ENCODE measurements at regions not wholly inside any gene's neighbourhood (a gene's known extent, or its start where the extent isn't known, plus 50 kb on each side); places are given as distances from the start of the nearest gene placed in this dataset.

DNA sequence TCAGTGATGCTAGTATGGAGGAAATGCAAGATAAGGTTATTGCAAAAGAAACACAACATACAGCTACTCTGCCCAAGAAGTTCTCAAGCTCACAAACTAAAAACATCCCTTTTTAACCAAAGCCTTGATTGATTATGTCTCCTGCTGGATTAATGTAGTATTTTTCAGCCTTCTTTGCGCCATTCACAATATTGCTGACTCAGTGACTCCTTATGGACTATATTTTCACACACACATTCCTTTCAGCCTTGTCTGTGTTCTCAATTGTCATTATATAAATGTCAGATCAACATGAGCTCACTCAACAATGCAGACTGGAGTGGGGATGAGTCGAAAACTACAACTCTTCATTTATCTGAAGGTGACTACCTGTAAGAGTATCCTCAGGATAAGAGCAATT lies 579.3 kb upstream of the CDH8 start:
- no peaks in the 10 kb centered on the region for H3K36me3 ChIP-seq
- TF ChIP-seq, protein P1, sequence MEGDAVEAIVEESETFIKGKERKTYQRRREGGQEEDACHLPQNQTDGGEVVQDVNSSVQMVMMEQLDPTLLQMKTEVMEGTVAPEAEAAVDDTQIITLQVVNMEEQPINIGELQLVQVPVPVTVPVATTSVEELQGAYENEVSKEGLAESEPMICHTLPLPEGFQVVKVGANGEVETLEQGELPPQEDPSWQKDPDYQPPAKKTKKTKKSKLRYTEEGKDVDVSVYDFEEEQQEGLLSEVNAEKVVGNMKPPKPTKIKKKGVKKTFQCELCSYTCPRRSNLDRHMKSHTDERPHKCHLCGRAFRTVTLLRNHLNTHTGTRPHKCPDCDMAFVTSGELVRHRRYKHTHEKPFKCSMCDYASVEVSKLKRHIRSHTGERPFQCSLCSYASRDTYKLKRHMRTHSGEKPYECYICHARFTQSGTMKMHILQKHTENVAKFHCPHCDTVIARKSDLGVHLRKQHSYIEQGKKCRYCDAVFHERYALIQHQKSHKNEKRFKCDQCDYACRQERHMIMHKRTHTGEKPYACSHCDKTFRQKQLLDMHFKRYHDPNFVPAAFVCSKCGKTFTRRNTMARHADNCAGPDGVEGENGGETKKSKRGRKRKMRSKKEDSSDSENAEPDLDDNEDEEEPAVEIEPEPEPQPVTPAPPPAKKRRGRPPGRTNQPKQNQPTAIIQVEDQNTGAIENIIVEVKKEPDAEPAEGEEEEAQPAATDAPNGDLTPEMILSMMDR (IDR thresholded peaks at IDR 0.05): no peak
- no peak for TF ChIP-seq EP300 (IDR thresholded peaks at IDR 0.05; ENCODE audit: low read depth)
- no peak overlapping the region for H3K4me3 ChIP-seq
- in situ Hi-C loops (cut with MboI; ENCODE audit: low pct_ligation_motif_present in 1 of 4, low pct_unique_long_range_greater_than_20kb in 1 of 4, low sequenced_read_pairs in 3 of 4): no loop called here
- H3K4me1 ChIP-seq: no peaks in the 10 kb centered on the region
- no peak for DNase-seq
- H3K27ac ChIP-seq: no peak overlapping the region
- WGBS, 2 donors (ENCODE audit: low coverage in 1 of 2): 30 to 47% methylated on average over 2 of the region's 2 CpGs
- intact Hi-C loops (cut with DNase I; ENCODE audit: low total_unique reads): no loop called here
- no peaks in the 10 kb centered on the region for H3K9me3 ChIP-seq
- no peaks in the 10 kb centered on the region for H3K27me3 ChIP-seq

DNA sequence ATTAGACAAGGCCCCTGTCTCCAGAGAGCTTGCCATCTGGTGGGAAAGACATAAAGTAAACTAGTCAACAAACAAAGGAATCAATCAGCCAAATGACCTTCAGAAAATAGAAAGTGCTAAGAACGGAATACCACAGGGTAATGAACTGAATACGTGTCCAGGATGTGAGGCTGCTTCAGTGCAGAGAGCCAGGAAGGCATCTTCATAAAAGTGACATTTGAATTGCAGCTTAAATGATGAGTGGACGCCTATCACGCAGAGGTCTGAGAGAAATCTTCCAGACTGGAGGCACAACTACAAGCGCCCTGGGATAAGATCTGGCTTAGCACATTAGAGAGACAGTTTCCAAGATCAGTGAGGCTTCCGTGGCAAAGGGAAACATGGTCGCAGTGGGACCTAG lies 574.1 kb upstream of the CDH8 start:
- in situ Hi-C loops (cut with MboI; ENCODE audit: low pct_ligation_motif_present in 1 of 4, low pct_unique_long_range_greater_than_20kb in 1 of 4, low sequenced_read_pairs in 3 of 4): no loop called here
- TF ChIP-seq, protein P1 (IDR thresholded peaks at IDR 0.05): no peak
- no peak for TF ChIP-seq EP300 (IDR thresholded peaks at IDR 0.05; ENCODE audit: low read depth)
- no peak for TF ChIP-seq POLR2AphosphoS5 (IDR thresholded peaks at IDR 0.05)
- no peak for TF ChIP-seq POLR2A (IDR thresholded peaks at IDR 0.05)

DNA sequence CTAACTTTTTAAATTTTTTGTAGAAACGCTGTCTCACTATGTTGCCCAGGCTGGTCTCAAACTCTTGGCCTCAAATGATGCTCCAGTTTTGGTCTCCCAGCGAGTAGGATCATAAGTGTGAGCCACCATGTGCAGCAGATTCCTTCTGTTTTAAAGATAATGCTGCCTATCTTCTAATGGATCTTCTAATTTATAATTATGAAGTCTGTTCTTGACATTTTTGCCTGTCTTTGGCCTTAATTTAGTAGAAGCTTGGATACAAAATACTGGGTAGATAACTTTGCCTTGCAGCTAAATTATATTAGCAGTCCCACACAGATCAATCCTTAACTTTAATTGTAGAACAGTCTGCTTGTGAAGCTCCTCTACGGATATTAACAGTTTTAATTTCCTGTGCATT lies 566.6 kb upstream of the CDH8 start:
- WGBS, 2 donors (ENCODE audit: low coverage in 1 of 2): 53 to 58% methylated on average over 2 to 3 of the region's 3 CpGs
- no peak for DNase-seq
- TF ChIP-seq EP300 (IDR thresholded peaks at IDR 0.05; ENCODE audit: low read depth): no peak
- no peak for TF ChIP-seq POLR2A (IDR thresholded peaks at IDR 0.05)
- TF ChIP-seq, protein P1 (IDR thresholded peaks at IDR 0.05): no peak
- no peak for TF ChIP-seq POLR2AphosphoS5 (IDR thresholded peaks at IDR 0.05)

More for the DNA sequence above, 574.1 kb upstream of the CDH8 start:
- no peaks in the 10 kb centered on the region for H3K36me3 ChIP-seq
- H3K4me1 ChIP-seq: no peaks in the 10 kb centered on the region
- no peak overlapping the region for H3K27ac ChIP-seq
- DNase-seq: no peak
- H3K27me3 ChIP-seq: no peaks in the 10 kb centered on the region
- H3K9me3 ChIP-seq: no peaks in the 10 kb centered on the region
- intact Hi-C loops (cut with DNase I; ENCODE audit: low total_unique reads): no loop called here
- no peak overlapping the region for H3K4me3 ChIP-seq
- WGBS, 2 donors (ENCODE audit: low coverage in 1 of 2): 50 to 63% methylated on average over 2 to 7 of the region's 7 CpGs

DNA sequence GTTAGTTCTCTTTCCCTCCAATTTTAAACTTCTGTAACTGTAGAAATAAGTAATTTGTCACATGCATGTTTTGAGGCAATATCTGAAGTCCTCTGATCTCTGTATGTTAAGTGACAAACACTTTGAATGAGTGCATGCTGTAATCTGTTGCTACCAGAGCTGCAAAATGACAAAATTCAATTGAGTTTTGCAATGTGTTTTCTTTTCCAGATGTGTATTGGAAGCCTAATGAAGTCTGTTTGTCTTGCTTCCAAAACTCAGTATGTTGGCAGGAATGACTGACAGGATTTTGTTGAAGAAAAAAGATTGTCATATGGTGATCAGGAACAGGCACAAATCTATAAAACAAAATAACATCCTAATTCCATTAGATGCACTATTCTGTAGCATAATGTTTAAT lies 561.6 kb upstream of the CDH8 start:
- H3K36me3 ChIP-seq: no peaks in the 10 kb centered on the region
- no peak overlapping the region for H3K4me3 ChIP-seq
- in situ Hi-C loops (cut with MboI; ENCODE audit: low pct_ligation_motif_present in 1 of 4, low pct_unique_long_range_greater_than_20kb in 1 of 4, low sequenced_read_pairs in 3 of 4) (no loop called here), intact Hi-C loops (cut with DNase I; ENCODE audit: low total_unique reads) (no loop called here)
- H3K27me3 ChIP-seq: no peaks in the 10 kb centered on the region
- H3K4me1 ChIP-seq: no peaks in the 10 kb centered on the region
- no peak for TF ChIP-seq POLR2A (IDR thresholded peaks at IDR 0.05)
- TF ChIP-seq, protein P1 (IDR thresholded peaks at IDR 0.05): no peak
- TF ChIP-seq POLR2AphosphoS5 (IDR thresholded peaks at IDR 0.05): no peak
- no peak for TF ChIP-seq EP300 (IDR thresholded peaks at IDR 0.05; ENCODE audit: low read depth)
- no peaks in the 10 kb centered on the region for H3K9me3 ChIP-seq
- no peak overlapping the region for H3K27ac ChIP-seq
- no peak for DNase-seq

More for the DNA sequence above, 566.6 kb upstream of the CDH8 start:
- no peaks in the 10 kb centered on the region for H3K27me3 ChIP-seq
- H3K4me1 ChIP-seq: no peaks in the 10 kb centered on the region
- no peak overlapping the region for H3K4me3 ChIP-seq
- in situ Hi-C loops (cut with MboI; ENCODE audit: low pct_ligation_motif_present in 1 of 4, low pct_unique_long_range_greater_than_20kb in 1 of 4, low sequenced_read_pairs in 3 of 4) (no loop called here), intact Hi-C loops (cut with DNase I; ENCODE audit: low total_unique reads) (no loop called here)
- no peaks in the 10 kb centered on the region for H3K36me3 ChIP-seq
- no peaks in the 10 kb centered on the region for H3K9me3 ChIP-seq
- no peak overlapping the region for H3K27ac ChIP-seq

All from transverse colon (tissue), 4 donors.